NCI-H128 (cell line): ENCODE measurements at regions not wholly inside any gene's neighbourhood (a gene's known extent, or its start where the extent isn't known, plus 50 kb on each side); places are given as distances from the start of the nearest gene placed in this dataset.
"Not testable (repeated sequence)": the region's sequence is repeated elsewhere in the genome, so short reads cannot be mapped to it uniquely, and the experiment has no call there.

Experiments used
- DNase-seq: peaks from one replicate; lab custom pipeline; 2025; ENCODE audit not compliant: unreplicated experiment; lab: John Stamatoyannopoulos, UW

GRCh38 chr16:29137894-29138662 lies 153.2 kb downstream of the LAT start:
- DNase-seq: not testable (repeated sequence)

- DNase-seq: not testable (repeated sequence)
These were observed 152.6 kb downstream of the LAT start for GRCh38 chr16:29137461-29137860.

GRCh38 chr16:29136916-29137315 lies 152.1 kb downstream of the LAT start:
- not testable (repeated sequence) for DNase-seq

GRCh38 chr16:29136046-29136696 lies 151.3 kb downstream of the LAT start:
- DNase-seq: not testable (repeated sequence)

- not testable (repeated sequence) for DNase-seq
These were observed 150.2 kb downstream of the LAT start for GRCh38 chr16:29135098-29135497.

GRCh38 chr16:29133681-29134430 lies 149.0 kb downstream of the LAT start:
- not testable (repeated sequence) for DNase-seq

- not testable (repeated sequence) for DNase-seq
These were observed 148.0 kb downstream of the LAT start for GRCh38 chr16:29132869-29133268.

- not testable (repeated sequence) for DNase-seq
These were observed 147.6 kb downstream of the LAT start for GRCh38 chr16:29132444-29132843.

- DNase-seq: not testable (repeated sequence)
These were observed 146.3 kb downstream of the LAT start for GRCh38 chr16:29130901-29131851.

- DNase-seq: not testable (repeated sequence)
These were observed 145.4 kb downstream of the LAT start for GRCh38 chr16:29130131-29130711.

GRCh38 chr16:29129458-29130038 lies 144.7 kb downstream of the LAT start:
- not testable (repeated sequence) for DNase-seq

GRCh38 chr16:29128732-29129457 lies 144.0 kb downstream of the LAT start:
- DNase-seq: not testable (repeated sequence)

GRCh38 chr16:29127806-29128420 lies 143.1 kb downstream of the LAT start:
- DNase-seq: not testable (repeated sequence)

GRCh38 chr16:29126616-29127015 lies 141.8 kb downstream of the LAT start:
- no peak for DNase-seq

GRCh38 chr16:29126057-29126494 lies 141.2 kb downstream of the LAT start:
- DNase-seq: no peak

- DNase-seq: no peak
These were observed 140.0 kb downstream of the LAT start for GRCh38 chr16:29124828-29125227.

- not testable (repeated sequence) for DNase-seq
These were observed 139.3 kb downstream of the LAT start for GRCh38 chr16:29124162-29124561.

GRCh38 chr16:29120680-29121079 lies 135.8 kb downstream of the LAT start:
- not testable (repeated sequence) for DNase-seq
